Activated naive CD8-positive, alpha-beta T cell treated with anti-CD3 and anti-CD28 coated beads for 36 hours (primary cell): ENCODE measurements at regions not wholly inside any gene's neighbourhood (a gene's known extent, or its start where the extent isn't known, plus 50 kb on each side); places are given as distances from the start of the nearest gene placed in this dataset.

Experiments used
- DNase-seq: peaks from one replicate; pipeline ENCODE4 v3.0.0; 2021
- H3K27ac Mint-ChIP-seq: one replicate; pipeline ENCODE4 v1.8.0; 2022; ENCODE audit warnings: mild to moderate bottlenecking, moderate library complexity, mixed read lengths
- H3K27me3 Mint-ChIP-seq: one replicate; pipeline ENCODE4 v1.8.0; 2022; ENCODE audit warnings: mild to moderate bottlenecking, mixed read lengths
- H3K36me3 Mint-ChIP-seq: one replicate; pipeline ENCODE4 v1.8.0; 2021; ENCODE audit warnings: mild to moderate bottlenecking, mixed read lengths
- H3K4me1 Mint-ChIP-seq: one replicate; pipeline ENCODE4 v1.8.0; 2021; ENCODE audit warnings: mixed read lengths
- H3K4me3 Mint-ChIP-seq: one replicate; pipeline ENCODE4 v1.8.0; 2022; ENCODE audit warnings: mild to moderate bottlenecking, moderate library complexity, mixed read lengths
- H3K9me3 Mint-ChIP-seq: one replicate; pipeline ENCODE4 v1.8.0; 2022; ENCODE audit warnings: mixed read lengths

DNA sequence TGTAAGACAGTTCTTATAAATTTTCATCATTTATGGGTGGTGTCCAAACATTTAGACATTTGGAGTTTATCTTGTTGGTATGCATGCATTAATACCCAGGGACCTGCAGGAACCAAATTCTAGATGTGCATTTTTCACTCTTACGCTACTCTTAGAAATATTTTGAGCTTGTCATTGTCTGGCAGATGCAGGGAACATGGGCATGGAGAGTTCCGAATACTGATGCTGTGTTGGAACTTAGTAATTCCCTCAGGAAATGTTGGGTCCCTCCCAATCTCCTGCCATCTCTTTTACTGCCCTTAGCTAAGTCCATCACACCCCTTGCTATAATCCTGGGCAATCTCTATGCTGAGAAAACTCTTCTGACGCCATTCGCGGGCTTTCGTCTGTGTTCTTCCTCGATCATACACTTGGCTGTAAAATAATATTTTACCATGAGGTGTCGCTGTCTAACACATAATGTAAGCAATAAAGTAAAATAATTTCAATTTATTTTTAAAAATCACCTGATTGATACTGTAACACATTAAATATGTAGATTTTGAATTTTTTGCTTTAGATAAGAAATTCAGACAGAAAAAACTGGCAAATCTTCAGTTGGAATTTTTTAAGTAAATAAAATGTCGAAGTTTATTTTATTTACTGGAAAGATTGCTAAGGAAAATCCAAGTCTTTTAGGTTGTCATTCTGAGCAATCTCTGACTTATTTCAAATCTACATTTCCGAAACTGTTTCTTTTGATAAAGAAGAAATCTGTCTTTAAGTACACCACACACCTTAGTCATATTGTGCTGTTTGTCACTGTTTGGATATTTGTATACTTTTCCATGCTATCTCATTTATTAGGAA lies 304.1 kb upstream of the SSTR1 start:
- no peak overlapping the region for H3K4me3 Mint-ChIP-seq
- peaks cover 3% of the 10 kb centered on the region for H3K4me1 Mint-ChIP-seq
- H3K27me3 Mint-ChIP-seq, result peaks cover 14% of the 10 kb centered on the region
- no peaks in the 10 kb centered on the region for H3K36me3 Mint-ChIP-seq
- no peak for DNase-seq
- no peak overlapping the region for H3K27ac Mint-ChIP-seq
- H3K9me3 Mint-ChIP-seq, result no peaks in the 10 kb centered on the region

DNA sequence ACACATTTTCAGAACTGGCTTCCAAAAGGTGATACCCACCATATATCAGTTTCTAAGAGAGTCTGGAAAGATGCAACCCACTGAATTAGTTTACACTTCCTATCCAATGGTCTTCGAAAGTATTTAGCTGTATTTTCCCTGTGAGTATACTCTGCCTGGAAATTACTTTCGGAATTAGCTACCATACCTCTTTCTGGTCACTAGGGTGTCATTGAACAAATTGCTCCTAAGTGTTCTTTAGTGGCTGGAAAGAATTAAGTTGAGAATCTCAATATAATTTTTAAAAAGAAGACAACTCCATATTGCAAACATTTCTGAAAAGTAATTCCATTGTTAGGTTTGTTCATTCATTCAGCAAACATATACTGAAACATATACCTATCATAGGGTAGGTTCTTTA lies 283.1 kb upstream of the SSTR1 start:
- Mint-ChIP-seq H3K9me3 (no peaks in the 10 kb centered on the region), H3K4me1 (no peaks in the 10 kb centered on the region), H3K4me3 (no peak overlapping the region), H3K27ac (no peak overlapping the region), H3K36me3 (no peaks in the 10 kb centered on the region), H3K27me3 (no peaks in the 10 kb centered on the region)
- no peak for DNase-seq

DNA sequence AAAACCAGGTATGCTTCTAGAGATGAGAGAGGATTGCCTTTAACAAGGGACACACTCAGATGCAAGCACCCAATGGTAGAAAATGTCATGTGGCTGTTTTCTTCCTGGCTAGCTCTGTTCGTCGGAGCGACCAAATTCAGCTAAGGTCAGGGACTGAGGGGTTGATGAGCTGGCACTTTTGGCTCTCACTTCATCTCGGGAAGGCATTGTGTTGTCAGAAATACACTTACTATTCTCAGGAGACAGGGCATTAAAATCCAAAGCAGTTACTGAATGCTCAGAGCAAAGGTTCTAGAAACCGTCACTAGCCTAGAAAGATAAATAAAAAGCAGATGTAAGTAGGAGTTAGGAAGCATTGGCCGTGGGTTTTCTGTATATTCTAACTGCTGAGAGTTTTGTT lies 275.7 kb upstream of the SSTR1 start:
- no peak for DNase-seq
- Mint-ChIP-seq H3K36me3 (no peaks in the 10 kb centered on the region), H3K9me3 (peaks cover 2% of the 10 kb centered on the region), H3K4me1 (no peaks in the 10 kb centered on the region), H3K4me3 (no peak overlapping the region), H3K27me3 (peaks cover 8% of the 10 kb centered on the region), H3K27ac (no peak overlapping the region)

DNA sequence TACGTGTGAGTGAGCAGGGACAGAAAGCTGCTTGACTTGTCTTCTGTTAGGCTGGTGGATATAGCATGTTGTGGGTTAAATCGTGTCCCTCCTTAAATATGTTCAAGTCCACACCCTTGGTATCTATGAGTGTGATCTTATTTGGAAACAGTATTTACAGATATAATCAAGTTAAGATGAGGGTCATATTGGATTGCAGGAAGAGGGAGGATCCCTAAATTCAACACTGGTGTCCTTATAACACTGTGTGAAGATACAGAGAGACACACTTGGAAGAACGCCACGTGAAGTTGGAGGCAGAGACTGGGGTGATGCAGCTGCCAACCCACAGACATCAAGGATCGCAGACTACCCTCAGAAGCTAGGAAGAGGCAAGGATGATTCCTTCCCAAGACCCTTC lies 275.2 kb upstream of the SSTR1 start:
- H3K36me3 Mint-ChIP-seq, result no peaks in the 10 kb centered on the region
- no peak overlapping the region for H3K27ac Mint-ChIP-seq
- H3K9me3 Mint-ChIP-seq, result peaks cover 2% of the 10 kb centered on the region
- H3K4me1 Mint-ChIP-seq, result no peaks in the 10 kb centered on the region
- H3K4me3 Mint-ChIP-seq, result no peak overlapping the region
- DNase-seq, result no peak
- peaks cover 9% of the 10 kb centered on the region for H3K27me3 Mint-ChIP-seq

DNA sequence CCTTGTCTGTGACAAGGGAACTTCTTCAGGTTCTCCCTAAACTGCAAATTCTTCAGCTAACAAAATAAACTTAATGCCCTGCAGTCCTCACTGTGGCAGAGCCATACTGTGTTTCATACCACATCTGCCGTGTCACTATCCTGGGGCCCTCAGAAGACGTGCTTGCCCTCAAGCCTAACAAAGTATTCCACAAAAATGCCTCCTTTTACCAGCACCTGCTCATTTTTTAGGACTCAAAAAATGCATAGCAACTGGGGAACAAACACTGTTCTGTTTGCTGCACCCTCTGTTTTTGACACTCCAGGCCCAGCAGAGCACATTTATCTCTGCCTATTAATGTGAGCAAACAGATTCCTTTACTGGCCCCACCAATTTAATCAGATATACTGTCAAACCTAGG lies 270.7 kb upstream of the SSTR1 start:
- no peaks in the 10 kb centered on the region for H3K4me1 Mint-ChIP-seq
- H3K27ac Mint-ChIP-seq, result no peak overlapping the region
- no peak for DNase-seq
- H3K9me3 Mint-ChIP-seq, result peaks cover 2% of the 10 kb centered on the region
- no peaks in the 10 kb centered on the region for H3K36me3 Mint-ChIP-seq
- H3K27me3 Mint-ChIP-seq, result peaks cover 9% of the 10 kb centered on the region
- H3K4me3 Mint-ChIP-seq, result no peak overlapping the region

DNA sequence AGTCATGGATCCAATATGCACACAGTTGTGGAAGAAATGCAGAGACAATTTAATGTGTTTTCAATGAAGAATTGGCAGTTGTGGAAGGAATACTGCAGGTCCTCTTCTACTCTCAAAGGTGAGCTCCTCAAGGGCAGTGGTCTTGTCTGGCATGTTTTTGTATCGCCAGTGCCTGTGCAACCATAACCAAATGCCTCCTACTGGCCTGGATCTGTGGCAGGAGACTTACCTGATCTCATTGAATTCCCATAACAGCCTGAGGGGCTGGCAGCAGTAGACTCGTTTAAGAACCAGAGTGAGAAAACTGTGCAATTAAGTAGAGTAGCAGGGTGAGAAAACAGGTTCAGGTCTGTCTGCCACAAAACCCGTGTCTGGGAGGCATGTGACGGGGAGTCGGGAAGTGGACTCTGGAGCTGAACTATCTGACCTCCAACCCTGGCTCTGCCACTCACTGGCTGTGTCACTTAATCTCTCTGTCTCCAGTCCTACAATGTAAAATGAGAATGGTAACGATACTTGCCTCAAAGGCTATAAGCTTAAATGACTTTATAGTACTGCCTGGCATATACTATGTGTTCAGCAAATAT lies 268.2 kb upstream of the SSTR1 start:
- Mint-ChIP-seq H3K27me3 (peaks cover 8% of the 10 kb centered on the region), H3K36me3 (no peaks in the 10 kb centered on the region), H3K27ac (no peak overlapping the region), H3K4me3 (no peak overlapping the region), H3K4me1 (no peaks in the 10 kb centered on the region), H3K9me3 (peaks cover 4% of the 10 kb centered on the region)
- no peak for DNase-seq

DNA sequence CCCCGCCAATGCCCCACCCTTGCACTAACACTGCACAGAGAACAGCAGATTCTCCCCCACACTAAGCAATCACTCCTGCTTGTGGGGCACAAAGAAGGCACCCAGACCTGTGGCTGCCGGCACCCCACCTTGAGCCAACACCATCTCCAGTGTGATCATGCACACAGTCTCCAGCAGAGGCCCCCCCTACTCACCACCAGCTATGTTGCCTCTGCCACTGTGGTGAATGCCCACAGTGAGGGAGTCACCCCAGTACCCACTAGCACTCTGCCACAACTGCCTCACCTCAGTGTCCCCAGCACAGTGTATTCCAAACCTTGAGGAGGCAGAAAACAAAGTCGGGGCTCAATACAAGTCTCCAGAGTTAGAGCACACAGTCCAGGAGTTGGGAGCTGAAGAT lies 261.7 kb upstream of the SSTR1 start:
- H3K4me3 Mint-ChIP-seq, result no peak overlapping the region

DNA sequence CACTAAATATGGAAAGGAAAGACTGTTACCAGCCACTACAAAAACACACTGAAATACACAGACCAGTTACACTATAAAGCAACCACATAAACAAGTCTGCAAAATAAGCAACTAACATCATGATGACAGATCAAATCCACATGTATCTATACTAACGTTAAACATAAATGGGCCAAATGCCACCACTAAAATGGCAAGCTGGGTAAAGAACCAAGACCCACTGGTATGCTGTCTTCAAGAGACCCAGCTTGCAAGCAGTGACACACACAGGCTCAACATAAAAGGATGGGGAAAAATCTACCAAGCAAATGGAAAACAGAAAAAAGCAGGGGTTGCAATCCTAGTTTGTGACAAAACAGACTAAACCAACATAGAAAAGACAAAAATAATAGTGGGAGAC lies 260.9 kb upstream of the SSTR1 start:
- H3K4me3 Mint-ChIP-seq, result no peak overlapping the region
- no peak for DNase-seq
- H3K27me3 Mint-ChIP-seq, result no peaks in the 10 kb centered on the region
- no peaks in the 10 kb centered on the region for H3K4me1 Mint-ChIP-seq
- H3K9me3 Mint-ChIP-seq, result peaks cover 35% of the 10 kb centered on the region
- no peaks in the 10 kb centered on the region for H3K36me3 Mint-ChIP-seq
- H3K27ac Mint-ChIP-seq, result no peak overlapping the region

More for the DNA sequence above, 261.7 kb upstream of the SSTR1 start:
- Mint-ChIP-seq H3K9me3 (peaks cover 35% of the 10 kb centered on the region), H3K27me3 (no peaks in the 10 kb centered on the region), H3K4me1 (no peaks in the 10 kb centered on the region), H3K36me3 (no peaks in the 10 kb centered on the region), H3K27ac (no peak overlapping the region)
- no peak for DNase-seq

DNA sequence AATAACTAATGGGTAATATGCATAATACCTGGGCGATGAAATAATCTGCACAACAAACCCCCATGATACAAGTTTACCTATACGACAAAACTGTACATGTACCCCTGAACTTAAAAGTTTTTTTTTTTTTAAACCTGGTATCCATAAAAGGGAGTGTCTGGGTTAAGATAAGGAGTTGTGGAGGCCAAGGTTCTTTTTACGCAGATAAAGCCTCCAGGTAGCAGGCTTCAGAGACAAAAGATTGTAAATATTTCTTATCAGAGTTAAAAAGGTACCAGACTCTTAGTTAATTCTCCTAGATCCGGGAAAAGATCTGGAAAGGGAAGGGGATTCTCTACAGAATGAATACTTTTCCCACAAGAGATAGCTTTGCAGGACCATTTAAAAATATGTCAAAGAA lies 259.4 kb upstream of the SSTR1 start:
- H3K27ac Mint-ChIP-seq, result no peak overlapping the region

DNA sequence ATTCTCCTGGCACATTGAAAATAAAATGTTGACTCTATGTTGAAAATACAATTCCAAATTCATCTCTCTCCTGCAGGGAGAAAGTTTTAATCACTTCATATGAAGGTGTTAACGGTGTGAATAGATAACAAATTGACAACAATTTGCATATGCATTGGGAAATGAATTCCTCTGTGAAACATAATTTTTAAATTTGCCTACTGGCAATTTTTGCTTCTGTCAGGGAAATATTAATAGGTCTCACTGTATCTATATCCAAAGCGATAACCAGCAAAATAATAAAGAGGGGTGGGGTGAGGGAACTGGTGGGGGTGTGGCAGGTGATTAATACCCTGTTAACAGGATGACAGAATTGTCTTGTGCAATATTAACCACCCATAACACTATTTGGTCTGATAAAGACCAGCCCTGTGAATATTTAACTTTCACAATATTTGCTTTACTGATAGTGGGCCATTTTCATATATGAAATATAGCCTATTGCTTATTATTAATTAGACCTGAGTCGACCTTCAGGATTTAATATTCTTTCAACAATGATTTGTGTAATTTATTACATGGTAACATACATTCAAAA lies 239.0 kb upstream of the SSTR1 start:
- no peak for DNase-seq
- Mint-ChIP-seq H3K27ac (no peak overlapping the region), H3K27me3 (no peaks in the 10 kb centered on the region), H3K36me3 (no peaks in the 10 kb centered on the region), H3K4me1 (peaks cover 5% of the 10 kb centered on the region), H3K4me3 (no peak overlapping the region), H3K9me3 (peaks cover 2% of the 10 kb centered on the region)

More for the DNA sequence above, 259.4 kb upstream of the SSTR1 start:
- no peak for DNase-seq
- H3K36me3 Mint-ChIP-seq, result peaks cover 2% of the 10 kb centered on the region
- no peaks in the 10 kb centered on the region for H3K27me3 Mint-ChIP-seq
- H3K4me3 Mint-ChIP-seq, result no peak overlapping the region
- H3K9me3 Mint-ChIP-seq, result peaks cover 35% of the 10 kb centered on the region
- no peaks in the 10 kb centered on the region for H3K4me1 Mint-ChIP-seq

DNA sequence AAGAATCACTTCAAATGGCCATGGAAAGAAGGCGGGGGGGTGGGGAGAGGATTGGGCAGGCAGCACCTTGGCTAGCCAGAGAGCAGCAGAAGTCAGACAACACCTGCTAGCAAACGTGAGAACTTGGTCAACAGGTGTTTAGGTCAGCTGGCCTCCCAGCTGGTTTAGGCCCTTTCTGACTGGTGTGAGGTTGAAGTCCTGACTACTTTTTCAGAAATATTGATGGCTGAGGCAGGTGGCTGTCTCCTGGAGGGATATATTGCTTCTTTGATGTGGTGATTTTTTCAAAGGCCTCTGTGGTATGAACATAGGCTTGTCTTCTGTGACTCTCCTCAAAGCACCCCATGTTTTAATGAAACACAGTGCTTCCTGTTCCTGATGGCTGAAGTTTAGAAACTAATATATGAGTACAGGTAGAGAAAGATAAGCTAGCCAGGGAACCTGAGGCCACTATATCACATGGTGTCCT lies 238.2 kb upstream of the SSTR1 start:
- H3K36me3 Mint-ChIP-seq, result no peaks in the 10 kb centered on the region
- H3K4me3 Mint-ChIP-seq, result no peak overlapping the region
- no peak for DNase-seq
- peaks cover 5% of the 10 kb centered on the region for H3K4me1 Mint-ChIP-seq
- no peak overlapping the region for H3K27ac Mint-ChIP-seq
- H3K27me3 Mint-ChIP-seq, result peaks cover under 1% of the 10 kb centered on the region
- peaks cover under 1% of the 10 kb centered on the region for H3K9me3 Mint-ChIP-seq

DNA sequence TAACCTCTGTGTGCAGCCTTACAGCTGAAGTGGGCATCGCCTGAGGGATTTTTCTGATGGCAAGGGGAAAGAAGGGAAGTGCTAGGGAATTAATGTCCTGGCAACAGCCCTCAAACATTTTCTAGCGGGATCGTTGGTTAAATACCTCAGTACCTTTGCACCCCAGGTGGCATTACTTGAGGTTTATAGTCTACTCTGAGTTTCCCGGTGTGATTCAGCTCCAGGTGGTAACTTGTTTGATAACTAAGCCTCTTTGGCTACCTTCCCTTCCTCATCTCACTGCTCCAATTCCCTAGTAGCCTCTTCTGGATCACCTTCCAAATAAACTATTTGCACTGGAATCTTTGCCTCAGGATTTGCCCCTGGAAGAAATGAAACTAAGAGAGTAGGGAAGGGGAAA lies 237.0 kb upstream of the SSTR1 start:
- Mint-ChIP-seq H3K4me1 (peaks cover 5% of the 10 kb centered on the region), H3K36me3 (no peaks in the 10 kb centered on the region), H3K4me3 (no peak overlapping the region), H3K9me3 (no peaks in the 10 kb centered on the region), H3K27me3 (peaks cover 4% of the 10 kb centered on the region), H3K27ac (no peak overlapping the region)
- no peak for DNase-seq

DNA sequence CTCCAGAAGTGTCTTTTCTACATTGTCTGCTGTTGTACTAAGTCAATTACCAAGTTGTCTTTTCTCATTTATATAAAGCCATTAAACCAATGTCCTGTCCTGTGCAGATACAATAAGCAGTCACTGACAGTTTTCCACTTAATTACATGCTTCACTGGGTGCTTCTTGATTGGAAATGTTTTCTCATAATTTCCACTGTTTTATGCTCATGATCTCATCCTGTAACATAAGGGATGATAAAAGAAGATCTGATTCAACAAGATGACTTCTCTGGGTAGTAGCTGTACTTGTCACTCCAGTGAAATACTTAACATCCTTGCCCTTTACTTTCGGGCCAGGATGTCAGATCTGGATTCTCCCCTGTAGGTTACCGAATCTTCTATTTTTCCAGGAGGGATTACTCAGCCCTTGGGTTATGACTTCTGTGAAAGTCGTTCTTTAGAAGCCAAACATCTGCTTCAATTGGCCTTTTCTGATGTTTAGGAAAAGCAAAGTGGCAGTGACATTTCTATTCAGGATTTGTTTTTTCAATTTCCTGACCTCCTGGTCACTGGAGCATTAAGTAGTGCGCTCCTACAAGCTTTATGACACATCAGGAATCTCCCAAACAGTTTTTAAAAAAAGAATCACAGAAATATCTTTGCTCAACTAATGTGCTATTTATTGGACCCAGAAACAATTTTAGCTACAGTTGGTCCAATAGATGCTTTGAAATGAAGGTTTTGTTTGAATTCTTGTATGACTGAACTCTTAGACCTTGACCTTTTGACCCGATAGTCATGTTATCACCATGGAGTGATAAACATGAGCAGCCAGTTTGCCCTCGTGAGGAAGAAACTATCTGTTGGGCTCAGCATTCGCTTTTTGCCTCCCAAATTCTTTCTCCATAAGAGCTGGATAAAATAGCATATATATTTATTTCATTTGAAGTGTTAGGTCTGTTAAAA lies 234.5 kb upstream of the SSTR1 start:
- no peak overlapping the region for H3K27ac Mint-ChIP-seq
- DNase-seq, result no peak
- no peaks in the 10 kb centered on the region for H3K9me3 Mint-ChIP-seq
- H3K4me1 Mint-ChIP-seq, result peaks cover 5% of the 10 kb centered on the region
- H3K27me3 Mint-ChIP-seq, result peaks cover 4% of the 10 kb centered on the region
- H3K4me3 Mint-ChIP-seq, result no peak overlapping the region
- no peaks in the 10 kb centered on the region for H3K36me3 Mint-ChIP-seq

DNA sequence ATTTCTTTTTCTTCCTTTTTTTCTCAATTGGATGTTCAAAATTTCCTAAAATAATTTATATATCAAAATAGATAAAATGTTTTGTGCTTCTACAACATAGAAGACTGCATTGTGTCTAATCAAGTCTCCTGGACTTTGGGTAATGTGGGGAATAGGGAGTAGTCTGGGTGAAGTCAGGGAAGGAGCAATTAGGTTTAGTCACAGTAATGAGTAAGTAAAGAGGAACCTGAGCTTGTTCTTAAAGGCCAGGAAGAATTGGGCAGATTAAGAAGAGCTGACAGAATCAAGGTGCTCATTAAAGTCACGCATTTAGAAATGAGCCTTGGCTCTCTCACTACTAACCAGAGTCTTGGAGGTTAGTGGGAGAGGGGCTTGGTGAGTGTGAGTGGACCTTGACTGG lies 233.3 kb upstream of the SSTR1 start:
- Mint-ChIP-seq H3K4me1 (peaks cover 4% of the 10 kb centered on the region), H3K4me3 (no peak overlapping the region), H3K27ac (no peak overlapping the region), H3K27me3 (peaks cover 4% of the 10 kb centered on the region), H3K36me3 (no peaks in the 10 kb centered on the region), H3K9me3 (no peaks in the 10 kb centered on the region)
- no peak for DNase-seq

DNA sequence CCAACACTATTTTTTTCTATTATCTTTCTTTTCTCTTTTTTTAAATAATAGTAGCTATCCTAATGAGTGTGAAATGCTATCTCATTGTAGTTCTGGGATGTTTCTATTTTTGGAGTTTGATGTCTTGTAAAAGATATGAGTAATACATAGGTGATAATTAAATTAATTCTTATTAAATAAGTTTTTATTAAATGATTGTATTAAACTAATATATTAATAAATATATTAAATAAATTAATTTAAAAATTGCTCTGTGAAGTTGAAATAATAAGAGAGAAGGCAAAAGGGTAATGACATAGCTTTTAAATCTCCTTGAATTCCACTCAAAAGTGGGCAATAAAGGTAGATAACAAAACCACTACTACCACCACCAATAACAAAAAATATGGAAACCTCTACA lies 230.2 kb upstream of the SSTR1 start:
- no peaks in the 10 kb centered on the region for H3K4me1 Mint-ChIP-seq
- DNase-seq, result no peak
- H3K27ac Mint-ChIP-seq, result no peak overlapping the region
- H3K27me3 Mint-ChIP-seq, result peaks cover 4% of the 10 kb centered on the region
- H3K9me3 Mint-ChIP-seq, result peaks cover 5% of the 10 kb centered on the region
- no peak overlapping the region for H3K4me3 Mint-ChIP-seq
- H3K36me3 Mint-ChIP-seq, result peaks cover 3% of the 10 kb centered on the region
